B cell (primary cell): ENCODE measurements at regions not wholly inside any gene's neighbourhood (a gene's known extent, or its start where the extent isn't known, plus 50 kb on each side); places are given as distances from the start of the nearest gene placed in this dataset.

Source experiments
- CTCF ChIP-seq: fragments of 200-600 bp; IDR thresholded peaks from one replicate; pipeline ENCODE4 v1.8.0; 2022; ENCODE audit warnings: antibody characterized with exemption, mild to moderate bottlenecking
- EZH2 ChIP-seq: IDR thresholded peaks from 2 replicates; pipeline ENCODE4 v1.6.1; 2012; ENCODE audit warnings: borderline replicate concordance, low read depth, mild to moderate bottlenecking, moderate library complexity, low read length; ENCODE audit not compliant: insufficient read depth, poor library complexity, severe bottlenecking

GRCh38 chr17:22469941-22470340 lies 777.6 kb downstream of the KCNJ18 start:
- TF ChIP-seq CTCF (no peak), EZH2 (no peak)
